Caco-2 (cell line): ENCODE measurements at regions not wholly inside any gene's neighbourhood (a gene's known extent, or its start where the extent isn't known, plus 50 kb on each side); places are given as distances from the start of the nearest gene placed in this dataset.

ENCODE experiments used
- BruUV-seq: library from RNA; stranded (reverse); fragments of 400-500 nt; replicated peaks from 2 replicates; lab custom pipeline; 2021; lab: Mats Ljungman, UMichigan
- CTCF ChIA-PET: fragments of 300-600 bp; sonication (Branson Sonifier 250); formaldehyde crosslinking; loops from one replicate; lab custom pipeline; 2022; ENCODE audit warnings: antibody characterized with exemption; lab: Charles Lee
- POLR2A ChIA-PET: fragments of 300-600 bp; sonication (Branson Sonifier 250); formaldehyde crosslinking; loops from one replicate; lab custom pipeline; 2022; ENCODE audit warnings: antibody characterized with exemption; lab: Charles Lee
- DNase-seq, 2 experiments: peaks; one replicate each; pipeline versions ENCODE4 v3.0.0 to v3.0.0-alpha.2; 2020 to 2022
- H3K27me3 ChIP-seq: replicated peaks from 2 replicates; pipeline ENCODE4 v1.6.0; 2011; ENCODE audit warnings: low read length; ENCODE audit not compliant: control insufficient read depth, insufficient read depth
- H3K36me3 ChIP-seq: 2 replicates; pipeline ENCODE4 v1.5.1; 2011; ENCODE audit warnings: low read length; ENCODE audit not compliant: control insufficient read depth, insufficient read depth
- H3K4me1 ChIP-seq: fragments of 250-450 bp; sonication (Bioruptor Pico); 2 replicates; pipeline ENCODE4 v1.5.1; 2020; ENCODE audit warnings: mild to moderate bottlenecking
- H3K4me3 ChIP-seq: 2 replicates; pipeline ENCODE4 v1.5.1; 2011; ENCODE audit warnings: low read depth, mild to moderate bottlenecking, control low read depth, low read length
- H3K9me3 ChIP-seq: fragments of 250-450 bp; sonication (Bioruptor Pico); 2 replicates; pipeline ENCODE4 v1.5.1; 2020; ENCODE audit warnings: mild to moderate bottlenecking, moderate library complexity
- H3K27ac Mint-ChIP-seq: one replicate; pipeline ENCODE4 v1.8.0; 2022; ENCODE audit warnings: mixed read lengths; ENCODE audit not compliant: unreplicated experiment
- H3K27me3 Mint-ChIP-seq: one replicate; pipeline ENCODE4 v1.8.0; 2022; ENCODE audit warnings: mixed read lengths; ENCODE audit not compliant: insufficient read depth, unreplicated experiment
- H3K36me3 Mint-ChIP-seq: one replicate; pipeline ENCODE4 v1.8.0; 2022; ENCODE audit warnings: mild to moderate bottlenecking, mixed read lengths; ENCODE audit not compliant: insufficient read depth, unreplicated experiment
- H3K4me1 Mint-ChIP-seq: one replicate; pipeline ENCODE4 v1.8.0; 2022; ENCODE audit warnings: low read depth, mixed read lengths; ENCODE audit not compliant: unreplicated experiment
- H3K4me3 Mint-ChIP-seq: one replicate; pipeline ENCODE4 v1.8.0; 2022; ENCODE audit warnings: mild to moderate bottlenecking, moderate library complexity, mixed read lengths; ENCODE audit not compliant: unreplicated experiment
- H3K9me3 Mint-ChIP-seq: one replicate; pipeline ENCODE4 v1.8.0; 2022; ENCODE audit warnings: mixed read lengths; ENCODE audit not compliant: unreplicated experiment
- intact Hi-C: fragments of 100-400 bp; cut with micrococcal nuclease; formaldehyde crosslinking; loops from one replicate; pipeline ENCODE4 v1.10.0; 2022; ENCODE audit not compliant: unreplicated experiment
- TF ChIP-seq, protein P1 (sequence below), 2 experiments: fragments of 200-600 bp in 1 of 2; IDR thresholded peaks; 1 replicate in 1 of 2; 2 replicates in 1 of 2; pipeline versions ENCODE4 v1.5.1 to v1.8.0; 2011 to 2022; ENCODE audit warnings: antibody characterized with exemption in 1 of 2, control low read depth in 1 of 2, inconsistent platforms in 1 of 2, low read depth in 1 of 2, low read length in 1 of 2, mild to moderate bottlenecking in 1 of 2, moderate library complexity in 1 of 2; ENCODE audit not compliant: insufficient read depth in 1 of 2, severe bottlenecking in 1 of 2, unreplicated experiment in 1 of 2

DNA sequence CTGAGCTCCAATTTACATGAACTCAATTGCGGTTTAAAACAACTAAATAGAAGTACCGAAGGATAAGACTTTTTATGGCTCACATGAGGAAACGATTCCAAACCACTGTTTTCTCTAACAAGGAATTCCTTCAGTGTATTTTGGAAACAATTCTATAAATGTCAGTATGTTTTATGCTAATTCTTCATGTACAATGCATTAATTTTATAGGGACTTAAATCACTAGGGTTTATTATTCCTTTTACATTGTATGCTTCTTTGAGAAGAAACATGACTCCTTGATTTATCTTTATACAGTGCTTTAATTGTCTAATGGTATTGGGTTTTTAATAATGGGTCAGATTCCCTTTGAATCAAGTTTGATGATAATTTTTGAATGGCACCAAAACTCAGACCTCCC, 566.8 kb downstream of the EPHA4 start:
- POLR2A ChIA-PET = no interaction called here
- no peak overlapping the region for H3K4me3 Mint-ChIP-seq

DNA sequence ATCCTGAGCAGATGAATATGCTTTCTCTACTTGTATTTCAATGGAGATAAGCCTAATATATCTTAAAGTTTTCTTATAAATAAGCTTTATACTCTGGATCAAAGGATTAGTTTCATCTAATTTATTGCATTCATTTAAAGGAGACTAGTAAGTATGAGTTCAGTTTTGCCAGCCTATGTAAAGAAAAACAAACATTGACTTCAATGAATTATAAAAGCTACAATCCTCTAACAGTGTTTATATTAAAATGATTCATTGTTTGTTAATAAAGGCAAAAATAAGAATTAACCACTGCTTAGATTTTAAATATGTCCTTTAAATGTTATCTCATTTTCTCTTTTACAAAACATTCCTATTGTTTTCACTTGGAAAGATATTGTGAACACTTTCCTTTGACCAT, 566.0 kb downstream of the EPHA4 start:
- no peak for DNase-seq
- CTCF ChIA-PET = no interaction called here
- no peaks in the 10 kb centered on the region for H3K4me1 Mint-ChIP-seq
- H3K36me3 ChIP-seq = no peaks in the 10 kb centered on the region
- POLR2A ChIA-PET = no interaction called here
- intact Hi-C loops = no loop called here
- H3K4me1 ChIP-seq = no peaks in the 10 kb centered on the region
- H3K9me3 ChIP-seq = no peaks in the 10 kb centered on the region
- no peaks in the 10 kb centered on the region for H3K27me3 ChIP-seq
- TF ChIP-seq, protein P1, sequence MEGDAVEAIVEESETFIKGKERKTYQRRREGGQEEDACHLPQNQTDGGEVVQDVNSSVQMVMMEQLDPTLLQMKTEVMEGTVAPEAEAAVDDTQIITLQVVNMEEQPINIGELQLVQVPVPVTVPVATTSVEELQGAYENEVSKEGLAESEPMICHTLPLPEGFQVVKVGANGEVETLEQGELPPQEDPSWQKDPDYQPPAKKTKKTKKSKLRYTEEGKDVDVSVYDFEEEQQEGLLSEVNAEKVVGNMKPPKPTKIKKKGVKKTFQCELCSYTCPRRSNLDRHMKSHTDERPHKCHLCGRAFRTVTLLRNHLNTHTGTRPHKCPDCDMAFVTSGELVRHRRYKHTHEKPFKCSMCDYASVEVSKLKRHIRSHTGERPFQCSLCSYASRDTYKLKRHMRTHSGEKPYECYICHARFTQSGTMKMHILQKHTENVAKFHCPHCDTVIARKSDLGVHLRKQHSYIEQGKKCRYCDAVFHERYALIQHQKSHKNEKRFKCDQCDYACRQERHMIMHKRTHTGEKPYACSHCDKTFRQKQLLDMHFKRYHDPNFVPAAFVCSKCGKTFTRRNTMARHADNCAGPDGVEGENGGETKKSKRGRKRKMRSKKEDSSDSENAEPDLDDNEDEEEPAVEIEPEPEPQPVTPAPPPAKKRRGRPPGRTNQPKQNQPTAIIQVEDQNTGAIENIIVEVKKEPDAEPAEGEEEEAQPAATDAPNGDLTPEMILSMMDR (IDR thresholded peaks at IDR 0.05; ENCODE audit: insufficient read depth in 1 of 2, low read depth in 1 of 2, low read length in 1 of 2, severe bottlenecking in 1 of 2, unreplicated experiment in 1 of 2) = no peak
- no peak overlapping the region for H3K4me3 Mint-ChIP-seq
- no peaks in the 10 kb centered on the region for H3K9me3 Mint-ChIP-seq
- no peak overlapping the region for H3K4me3 ChIP-seq
- H3K27ac Mint-ChIP-seq = no peak overlapping the region
- H3K27me3 Mint-ChIP-seq = peaks cover 8% of the 10 kb centered on the region
- no TSS peak for BruUV-seq
- no peaks in the 10 kb centered on the region for H3K36me3 Mint-ChIP-seq

More for the DNA sequence above, 566.8 kb downstream of the EPHA4 start:
- Histone ChIP-seq H3K4me1 (no peaks in the 10 kb centered on the region), H3K4me3 (no peak overlapping the region), H3K9me3 (no peaks in the 10 kb centered on the region), H3K36me3 (no peaks in the 10 kb centered on the region), H3K27me3 (no peaks in the 10 kb centered on the region)
- no peaks in the 10 kb centered on the region for H3K36me3 Mint-ChIP-seq
- CTCF ChIA-PET = no interaction called here
- BruUV-seq = no TSS peak
- H3K27me3 Mint-ChIP-seq = peaks cover 6% of the 10 kb centered on the region
- intact Hi-C loops = no loop called here
- no peaks in the 10 kb centered on the region for H3K4me1 Mint-ChIP-seq
- no peak overlapping the region for H3K27ac Mint-ChIP-seq
- H3K9me3 Mint-ChIP-seq = no peaks in the 10 kb centered on the region
- TF ChIP-seq, protein P1 (IDR thresholded peaks at IDR 0.05; ENCODE audit: insufficient read depth in 1 of 2, low read depth in 1 of 2, low read length in 1 of 2, severe bottlenecking in 1 of 2, unreplicated experiment in 1 of 2) = no peak
- DNase-seq = no peak

DNA sequence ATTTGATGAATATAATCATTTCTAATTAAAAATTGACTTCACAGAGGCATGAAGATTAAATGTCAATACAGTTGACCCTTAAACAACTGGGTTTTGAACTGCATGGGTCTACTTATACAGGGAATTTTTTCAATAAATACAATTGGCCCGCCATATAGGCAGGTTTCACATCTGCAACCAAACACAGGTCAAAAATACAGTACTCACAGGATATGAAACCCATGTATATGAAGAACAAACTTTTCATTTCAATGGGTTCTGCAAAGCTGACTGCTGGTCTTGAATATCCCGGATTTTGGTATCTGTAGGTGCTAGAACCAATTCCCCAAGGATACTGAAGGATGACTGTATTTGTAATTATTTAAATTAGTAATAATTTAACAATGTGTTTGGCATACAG, 555.6 kb downstream of the EPHA4 start:
- no peak overlapping the region for H3K4me3 Mint-ChIP-seq
- no peaks in the 10 kb centered on the region for H3K36me3 ChIP-seq
- no peak overlapping the region for H3K4me3 ChIP-seq
- H3K4me1 ChIP-seq = no peaks in the 10 kb centered on the region
- TF ChIP-seq, protein P1 (IDR thresholded peaks at IDR 0.05; ENCODE audit: insufficient read depth in 1 of 2, low read depth in 1 of 2, low read length in 1 of 2, severe bottlenecking in 1 of 2, unreplicated experiment in 1 of 2) = no peak
- no peaks in the 10 kb centered on the region for H3K36me3 Mint-ChIP-seq
- H3K27me3 Mint-ChIP-seq = no peaks in the 10 kb centered on the region
- ChIA-PET CTCF (no interaction called here), POLR2A (no interaction called here)
- no TSS peak for BruUV-seq
- H3K4me1 Mint-ChIP-seq = no peaks in the 10 kb centered on the region
- H3K9me3 ChIP-seq = no peaks in the 10 kb centered on the region
- intact Hi-C loops = no loop called here
- H3K27me3 ChIP-seq = no peaks in the 10 kb centered on the region
- no peak overlapping the region for H3K27ac Mint-ChIP-seq
- DNase-seq = no peak
- no peaks in the 10 kb centered on the region for H3K9me3 Mint-ChIP-seq
